ENCODE measurements at regions not wholly inside any gene's neighbourhood (a gene's known extent, or its start where the extent isn't known, plus 50 kb on each side); places are given as distances from the start of the nearest gene placed in this dataset.

DNA sequence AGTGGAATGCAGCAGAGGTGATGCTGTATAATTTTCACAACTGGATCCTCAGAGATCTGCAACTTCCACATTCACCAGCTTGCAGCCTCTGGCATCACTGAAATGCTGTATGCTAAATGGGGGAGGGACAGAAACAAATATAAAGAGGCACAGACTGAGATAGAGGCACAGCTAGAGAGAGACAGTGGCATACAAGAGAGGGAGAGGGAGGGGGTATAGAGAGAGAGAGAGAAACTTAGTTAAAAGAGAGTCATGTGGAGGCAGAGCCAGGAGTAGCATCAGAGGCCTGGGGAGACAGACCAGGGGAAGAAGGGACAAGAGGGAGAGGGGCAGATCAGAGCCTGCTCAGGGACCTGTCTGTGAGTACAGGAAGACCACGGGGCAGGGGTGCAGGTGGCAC is 84.5 kb upstream of the GRIK3 start:
- TF ChIP-seq, protein P1, sequence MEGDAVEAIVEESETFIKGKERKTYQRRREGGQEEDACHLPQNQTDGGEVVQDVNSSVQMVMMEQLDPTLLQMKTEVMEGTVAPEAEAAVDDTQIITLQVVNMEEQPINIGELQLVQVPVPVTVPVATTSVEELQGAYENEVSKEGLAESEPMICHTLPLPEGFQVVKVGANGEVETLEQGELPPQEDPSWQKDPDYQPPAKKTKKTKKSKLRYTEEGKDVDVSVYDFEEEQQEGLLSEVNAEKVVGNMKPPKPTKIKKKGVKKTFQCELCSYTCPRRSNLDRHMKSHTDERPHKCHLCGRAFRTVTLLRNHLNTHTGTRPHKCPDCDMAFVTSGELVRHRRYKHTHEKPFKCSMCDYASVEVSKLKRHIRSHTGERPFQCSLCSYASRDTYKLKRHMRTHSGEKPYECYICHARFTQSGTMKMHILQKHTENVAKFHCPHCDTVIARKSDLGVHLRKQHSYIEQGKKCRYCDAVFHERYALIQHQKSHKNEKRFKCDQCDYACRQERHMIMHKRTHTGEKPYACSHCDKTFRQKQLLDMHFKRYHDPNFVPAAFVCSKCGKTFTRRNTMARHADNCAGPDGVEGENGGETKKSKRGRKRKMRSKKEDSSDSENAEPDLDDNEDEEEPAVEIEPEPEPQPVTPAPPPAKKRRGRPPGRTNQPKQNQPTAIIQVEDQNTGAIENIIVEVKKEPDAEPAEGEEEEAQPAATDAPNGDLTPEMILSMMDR (IDR thresholded peaks at IDR 0.05) = no peak

GRCh38 chr1:37120279-37120678 is 86.0 kb upstream of the GRIK3 start:
- TF ChIP-seq, protein P1 (IDR thresholded peaks at IDR 0.05) = no peak

DNA sequence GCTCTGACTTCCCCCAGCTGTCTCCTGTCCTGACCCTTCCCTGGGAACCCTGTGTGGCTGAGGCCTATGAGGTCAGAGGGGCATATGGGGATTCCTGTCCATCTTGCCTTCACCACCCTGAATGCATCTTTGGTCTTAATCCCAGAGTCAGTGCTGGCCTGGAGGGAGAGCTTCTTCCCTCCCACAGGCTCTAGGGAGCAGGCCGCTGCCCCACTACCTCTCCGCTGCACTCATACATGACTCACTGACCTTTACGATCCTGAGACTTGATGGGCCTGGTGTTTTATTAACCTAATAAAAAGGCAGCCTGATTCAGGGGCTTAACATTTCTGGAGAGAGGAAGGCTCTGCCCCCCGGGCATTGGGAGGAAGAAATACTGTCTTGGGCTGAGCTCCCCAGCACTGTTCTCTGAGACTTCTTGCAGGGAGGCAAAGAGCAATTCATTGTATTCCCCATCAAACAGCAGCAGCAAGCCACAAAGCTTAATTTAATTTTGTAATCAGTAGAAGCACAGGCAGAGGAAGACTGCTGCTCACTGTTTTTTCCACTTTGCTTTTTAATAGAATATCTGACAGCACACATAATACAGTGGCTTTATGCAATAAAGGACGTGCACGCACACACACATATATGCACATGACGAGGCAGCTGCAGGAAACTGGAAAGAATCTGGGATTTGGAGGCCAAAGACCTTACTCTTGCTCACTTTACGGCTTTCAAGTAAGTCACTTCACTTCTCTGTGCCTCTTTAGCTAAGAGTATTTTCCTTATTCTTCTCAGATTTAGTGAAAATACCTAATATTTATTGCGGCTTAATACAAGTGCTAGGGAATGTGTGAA is 89.2 kb upstream of the GRIK3 start:
- TF ChIP-seq, protein P1 (IDR thresholded peaks at IDR 0.05) = no peak

DNA sequence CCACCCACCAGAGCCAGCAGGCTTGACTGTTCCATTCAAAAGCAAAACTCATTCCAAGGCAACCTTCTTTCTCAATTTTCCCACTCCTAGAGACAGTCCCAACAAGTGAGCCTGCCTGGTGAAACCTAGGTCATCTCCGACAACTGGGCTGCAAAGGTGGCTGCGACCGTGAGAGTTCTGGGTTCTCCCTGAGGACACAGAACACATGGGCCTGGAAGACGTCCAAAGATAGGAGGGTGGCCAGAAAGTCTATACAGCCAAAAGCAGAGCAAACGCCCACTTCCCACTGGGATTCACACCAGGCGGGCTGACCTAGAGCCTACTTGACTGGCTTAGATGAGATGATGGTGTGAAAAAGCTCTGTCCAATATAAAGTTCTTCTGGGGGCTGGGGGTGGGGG is 90.2 kb upstream of the GRIK3 start:
- TF ChIP-seq, protein P1 (IDR thresholded peaks at IDR 0.05) = no peak

- TF ChIP-seq, protein P1 (IDR thresholded peaks at IDR 0.05) = no peak
Measured at GRCh38 chr1:37125295-37125694, 91.0 kb upstream of the GRIK3 start.

GRCh38 chr1:37127254-37127748 is 93.0 kb upstream of the GRIK3 start:
- TF ChIP-seq, protein P1 (IDR thresholded peaks at IDR 0.05) = no peak

- TF ChIP-seq, protein P1 (IDR thresholded peaks at IDR 0.05) = no peak
Measured at GRCh38 chr1:37128091-37128490, 93.8 kb upstream of the GRIK3 start.

Data from LNCAP (cell line).